GM12874 (cell line): ENCODE measurements at regions not wholly inside any gene's neighbourhood (a gene's known extent, or its start where the extent isn't known, plus 50 kb on each side); places are given as distances from the start of the nearest gene placed in this dataset.

Experiments used
- TF ChIP-seq, protein P1 (sequence below): IDR thresholded peaks from 2 replicates; pipeline ENCODE4 v1.5.1; 2011; ENCODE audit warnings: low read depth, mild to moderate bottlenecking, control low read depth, low read length, moderate library complexity; ENCODE audit not compliant: insufficient read depth

DNA sequence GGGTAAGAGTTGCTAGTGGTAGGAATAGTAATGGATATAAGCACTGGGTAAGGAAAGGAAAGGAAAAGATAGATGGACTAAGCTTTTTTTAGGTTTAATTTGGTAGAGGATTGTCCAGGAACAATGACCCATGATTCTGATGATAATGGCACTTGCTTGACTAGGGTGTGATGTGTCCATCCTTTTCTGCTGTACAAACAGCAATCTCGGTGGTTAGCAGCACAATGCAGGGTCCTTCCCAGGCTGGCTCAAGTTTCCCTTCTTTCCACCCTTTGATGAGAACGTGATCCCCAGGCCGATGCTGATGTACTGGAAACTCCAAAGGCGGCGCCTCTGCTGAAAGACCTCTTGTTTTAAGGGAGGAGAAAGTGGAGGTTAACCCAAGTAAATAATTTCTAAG lies 105.3 kb downstream of the TMEM167A start:
- TF ChIP-seq, protein P1, sequence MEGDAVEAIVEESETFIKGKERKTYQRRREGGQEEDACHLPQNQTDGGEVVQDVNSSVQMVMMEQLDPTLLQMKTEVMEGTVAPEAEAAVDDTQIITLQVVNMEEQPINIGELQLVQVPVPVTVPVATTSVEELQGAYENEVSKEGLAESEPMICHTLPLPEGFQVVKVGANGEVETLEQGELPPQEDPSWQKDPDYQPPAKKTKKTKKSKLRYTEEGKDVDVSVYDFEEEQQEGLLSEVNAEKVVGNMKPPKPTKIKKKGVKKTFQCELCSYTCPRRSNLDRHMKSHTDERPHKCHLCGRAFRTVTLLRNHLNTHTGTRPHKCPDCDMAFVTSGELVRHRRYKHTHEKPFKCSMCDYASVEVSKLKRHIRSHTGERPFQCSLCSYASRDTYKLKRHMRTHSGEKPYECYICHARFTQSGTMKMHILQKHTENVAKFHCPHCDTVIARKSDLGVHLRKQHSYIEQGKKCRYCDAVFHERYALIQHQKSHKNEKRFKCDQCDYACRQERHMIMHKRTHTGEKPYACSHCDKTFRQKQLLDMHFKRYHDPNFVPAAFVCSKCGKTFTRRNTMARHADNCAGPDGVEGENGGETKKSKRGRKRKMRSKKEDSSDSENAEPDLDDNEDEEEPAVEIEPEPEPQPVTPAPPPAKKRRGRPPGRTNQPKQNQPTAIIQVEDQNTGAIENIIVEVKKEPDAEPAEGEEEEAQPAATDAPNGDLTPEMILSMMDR, result no peak

DNA sequence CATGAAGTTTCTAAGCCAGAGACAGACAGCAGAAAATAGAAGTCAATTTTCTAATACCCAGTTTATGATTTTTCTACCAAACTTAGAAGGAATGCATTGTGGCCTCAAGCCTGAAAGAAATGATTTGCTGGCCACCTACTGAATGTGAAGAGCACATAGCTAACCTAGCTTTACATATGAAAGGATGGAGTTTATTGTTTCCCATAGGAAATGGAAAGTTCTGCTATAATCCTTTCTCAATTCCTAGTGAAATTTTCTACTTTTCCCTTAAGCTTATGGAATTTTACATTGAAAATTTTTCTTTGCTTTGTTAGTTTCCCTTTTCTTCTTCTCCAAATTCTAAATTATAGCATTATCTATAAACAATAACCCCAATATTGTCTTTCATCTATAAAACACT lies 110.1 kb downstream of the TMEM167A start:
- TF ChIP-seq, protein P1, result no peak

DNA sequence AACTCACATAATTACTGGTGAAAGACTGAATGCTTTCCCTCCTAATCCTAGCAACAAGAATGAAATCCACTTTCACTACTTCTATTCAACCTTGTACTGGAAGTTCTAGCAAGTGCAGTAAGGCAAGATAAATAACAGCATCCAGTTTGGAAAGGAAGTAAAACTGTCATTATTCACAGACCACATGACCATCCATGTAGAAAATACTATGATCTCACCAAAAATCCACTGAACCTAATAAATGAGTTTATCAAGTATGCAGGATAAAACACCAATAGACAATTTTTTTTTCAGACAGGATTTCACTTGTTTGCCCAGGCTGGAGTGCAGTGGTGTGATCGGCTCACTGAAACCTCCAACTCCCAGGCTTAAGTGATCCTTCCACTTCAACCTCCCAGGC lies 117.7 kb downstream of the TMEM167A start:
- TF ChIP-seq, protein P1, result no peak

DNA sequence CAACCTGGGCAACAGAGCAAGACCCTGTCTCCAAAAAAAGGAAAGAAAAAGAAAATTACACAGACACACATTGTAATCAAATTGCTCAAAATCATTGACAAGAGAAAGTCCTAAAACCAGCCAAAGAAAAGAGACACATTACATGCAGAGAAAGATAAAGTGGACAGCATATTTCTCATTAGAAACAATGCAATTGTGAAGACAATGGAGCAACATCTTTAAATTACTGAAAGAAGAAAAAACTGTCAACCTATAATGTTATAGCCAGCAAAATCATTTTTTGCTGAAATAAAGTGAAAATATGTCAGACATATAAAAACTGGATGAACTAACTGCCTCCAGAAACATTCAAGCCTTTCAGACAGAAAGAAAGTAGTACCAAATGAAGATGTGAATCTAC lies 120.6 kb downstream of the TMEM167A start:
- TF ChIP-seq, protein P1, result no peak

DNA sequence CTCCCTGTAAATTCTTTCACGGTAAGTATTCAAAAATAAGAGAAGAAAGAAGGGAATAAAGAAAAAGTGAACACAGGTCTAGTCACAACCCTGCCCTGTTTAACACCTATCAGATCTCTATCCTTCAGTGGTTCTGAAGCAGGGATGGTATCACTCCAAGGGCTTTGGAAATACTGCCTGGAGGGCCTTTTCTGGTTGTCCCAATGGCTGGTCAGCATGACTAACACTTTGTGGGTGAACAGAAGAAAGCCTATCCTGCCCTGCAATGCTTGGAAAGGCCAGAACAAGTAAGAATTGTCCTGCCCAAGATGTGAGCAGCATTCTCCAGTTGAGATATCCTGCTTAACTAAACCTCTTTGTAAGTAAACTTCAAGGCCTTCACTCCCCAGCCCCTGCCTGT lies 124.9 kb downstream of the TMEM167A start:
- TF ChIP-seq, protein P1, result no peak

DNA sequence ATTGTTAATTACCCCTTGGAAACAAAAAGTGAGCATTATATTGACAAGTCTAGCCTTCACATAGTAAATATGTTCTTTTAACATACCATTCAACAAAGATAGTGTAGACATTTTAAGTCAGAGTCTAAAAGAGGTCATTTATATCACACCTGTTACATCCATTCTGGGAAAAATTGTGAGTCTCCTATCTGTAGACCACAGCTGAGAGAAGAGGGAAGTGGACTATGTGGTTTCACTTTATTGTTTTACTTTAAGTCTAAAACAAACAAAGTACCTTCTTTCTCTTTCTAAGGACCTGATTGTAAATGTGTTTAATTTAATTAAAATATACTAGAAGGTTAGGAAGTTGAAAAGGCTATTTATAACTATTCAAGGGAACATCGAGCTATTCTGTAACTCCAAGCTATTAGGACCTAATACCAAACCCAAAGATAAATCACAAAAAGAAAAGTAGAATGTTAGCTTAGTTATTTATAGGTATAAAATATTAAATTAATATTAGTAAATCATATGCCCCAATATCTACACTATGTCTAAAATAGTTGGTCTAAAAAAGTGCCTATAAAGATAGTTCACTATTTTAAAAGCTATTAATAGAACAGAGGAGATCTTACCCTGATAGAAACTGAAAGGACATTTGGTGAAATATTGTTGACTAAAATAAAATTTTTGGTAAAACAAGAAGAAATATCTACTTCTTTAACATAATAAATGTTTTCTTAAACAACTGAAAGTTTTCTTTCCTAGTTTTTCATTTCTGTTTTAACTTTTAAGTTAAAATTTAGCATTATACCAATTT lies 134.9 kb downstream of the TMEM167A start:
- TF ChIP-seq, protein P1, result no peak

DNA sequence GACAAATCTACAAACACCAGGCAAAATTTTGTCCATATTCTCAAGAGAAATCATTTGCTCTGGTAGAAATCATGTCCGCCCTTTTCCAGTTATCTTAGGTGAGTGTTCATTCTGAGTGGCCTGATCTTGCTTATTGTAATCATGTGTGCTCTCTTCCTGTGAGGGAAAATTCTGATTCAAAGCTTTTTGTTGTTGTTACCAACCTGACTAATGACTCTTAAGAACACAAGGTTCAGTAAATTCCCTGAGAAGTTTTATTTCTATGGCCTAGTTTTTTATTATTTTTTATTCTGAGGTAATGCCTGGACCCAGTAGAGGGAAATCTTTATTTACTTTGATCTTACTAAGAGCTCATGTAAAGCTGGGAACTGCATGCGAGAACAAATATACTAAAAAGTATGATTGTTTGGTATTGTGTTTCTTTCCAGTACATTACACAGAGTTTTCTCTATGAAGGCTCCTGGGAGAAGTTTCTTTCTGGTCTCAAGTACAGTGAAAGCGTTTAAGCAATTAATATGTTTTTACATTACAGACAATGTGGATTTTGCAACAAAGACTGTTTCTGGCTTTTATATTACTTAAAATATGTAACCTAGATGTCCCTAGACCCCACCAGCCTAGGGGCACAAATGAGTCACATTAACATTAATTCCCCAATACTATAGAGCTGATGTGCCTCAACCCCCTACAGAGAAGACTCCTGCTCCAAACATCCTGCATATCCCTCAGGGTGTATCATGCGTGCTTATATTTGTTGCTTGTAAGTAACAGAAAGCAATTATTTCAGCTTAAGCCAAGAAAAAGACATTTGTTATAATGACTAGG lies 138.1 kb downstream of the TMEM167A start:
- TF ChIP-seq, protein P1, result no peak
